Middle frontal gyrus (tissue), 1 donor: ENCODE measurements at regions not wholly inside any gene's neighbourhood (a gene's known extent, or its start where the extent isn't known, plus 50 kb on each side); places are given as distances from the start of the nearest gene placed in this dataset.

Source experiments
- DNase-seq: peaks from one replicate; pipeline ENCODE4 v3.0.0-alpha.2; 2015; ENCODE audit warnings: low spot score; ENCODE audit errors: extremely low spot score

DNA sequence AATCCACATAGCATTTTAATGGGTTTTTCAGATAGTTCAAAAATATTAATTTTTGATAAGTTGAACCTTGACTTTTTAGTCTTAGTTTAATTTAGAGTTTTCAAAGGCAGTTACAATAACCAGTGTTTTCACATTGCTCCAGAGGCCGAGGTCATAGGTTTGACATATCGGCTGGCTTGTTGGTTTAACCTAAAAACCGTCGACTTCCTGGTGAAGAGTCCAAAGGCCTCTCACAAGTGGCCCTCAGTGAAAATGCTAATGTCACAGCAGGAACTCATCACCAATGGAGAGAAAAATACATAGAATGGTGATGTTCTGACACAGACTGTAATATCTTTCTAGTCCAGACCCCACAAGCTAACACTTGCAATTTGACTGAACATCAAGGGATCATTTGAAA is 642.3 kb downstream of the PLOD2 start:
- DNase-seq = no peak

DNA sequence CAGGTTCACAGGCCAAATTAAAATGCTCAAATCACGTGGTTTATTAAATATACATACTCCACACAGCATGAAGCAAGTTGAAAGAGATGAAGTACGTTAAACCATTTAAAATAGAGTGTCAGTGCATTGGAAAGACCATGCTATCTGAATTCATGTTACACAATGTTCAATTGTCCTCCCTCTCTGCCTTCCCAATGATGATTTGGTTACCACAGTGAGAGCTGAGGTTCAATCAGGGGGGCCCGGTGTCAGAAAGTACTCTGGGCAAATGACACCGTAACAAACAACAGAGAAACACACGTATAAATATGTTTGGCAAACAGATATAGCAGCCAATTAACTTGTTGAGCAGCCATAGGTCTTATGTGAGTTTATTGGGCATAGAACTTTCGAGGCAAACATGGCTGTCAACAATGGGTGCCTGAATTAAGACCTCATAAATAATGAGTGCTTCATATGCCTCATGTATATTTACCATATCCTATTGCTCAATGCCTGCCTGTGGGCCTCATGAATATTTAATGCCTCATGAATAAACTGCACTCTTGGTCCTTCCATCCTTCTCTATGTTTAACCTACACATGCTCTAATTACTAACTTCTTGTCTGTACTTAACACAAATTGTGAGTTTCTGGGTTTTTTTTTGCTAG is 641.5 kb downstream of the PLOD2 start:
- DNase-seq = no peak

DNA sequence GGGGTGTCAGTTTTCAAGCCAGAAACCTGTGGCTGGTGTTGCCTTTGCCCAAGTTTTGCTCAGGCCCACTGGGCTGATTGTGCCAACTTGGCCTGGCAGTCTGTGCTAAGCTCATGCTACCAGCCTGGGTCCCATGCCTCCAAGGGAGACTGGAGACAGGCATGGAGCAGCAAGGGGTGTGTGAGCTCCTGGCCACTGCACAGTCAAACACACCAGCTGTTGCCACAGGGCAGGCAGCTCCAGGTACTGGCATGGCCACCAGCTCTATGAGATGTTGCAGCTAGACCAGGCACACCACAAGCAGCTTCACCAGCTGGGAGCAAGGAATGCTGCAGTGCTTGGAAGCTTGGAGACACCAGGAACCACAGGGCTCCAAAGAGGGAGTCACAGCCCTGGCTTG is 638.8 kb downstream of the PLOD2 start:
- no peak for DNase-seq

DNA sequence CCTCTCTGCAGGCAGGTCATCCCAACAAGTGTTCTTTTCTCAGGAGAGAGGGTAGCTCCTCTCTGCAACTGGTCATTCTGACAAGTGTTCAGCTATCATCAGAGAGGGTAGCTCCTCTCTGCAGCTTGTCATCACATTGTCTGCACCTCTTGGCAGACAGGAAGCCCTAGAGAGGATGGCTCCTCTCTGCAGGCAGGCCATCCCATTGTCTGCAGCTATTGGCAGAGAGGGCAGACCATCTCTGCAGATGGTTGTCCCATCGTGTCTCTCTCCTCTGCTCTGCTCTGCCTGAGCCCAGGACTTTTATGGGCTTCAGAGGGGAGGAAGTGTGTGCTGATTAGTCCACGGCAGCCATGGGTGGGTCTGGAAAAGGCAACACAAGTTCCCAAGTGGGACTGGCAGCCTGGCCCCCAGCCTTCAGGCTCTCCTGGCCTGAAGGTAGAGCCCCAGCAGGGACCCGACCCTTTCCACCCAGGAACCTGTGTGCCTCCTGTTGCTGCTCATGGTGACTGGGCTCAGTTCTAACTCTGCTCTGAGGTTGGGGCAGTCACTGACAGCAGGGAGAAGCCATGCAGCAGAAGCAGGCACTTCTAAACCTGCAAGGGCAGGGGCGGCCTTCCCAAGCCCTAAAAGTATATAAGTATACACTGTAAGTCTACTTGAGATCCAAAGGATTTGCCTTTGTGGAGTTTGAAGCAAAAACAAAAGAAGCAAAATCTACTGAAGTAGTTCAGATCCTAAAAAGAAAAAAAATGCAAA is 637.9 kb downstream of the PLOD2 start:
- no peak for DNase-seq

DNA sequence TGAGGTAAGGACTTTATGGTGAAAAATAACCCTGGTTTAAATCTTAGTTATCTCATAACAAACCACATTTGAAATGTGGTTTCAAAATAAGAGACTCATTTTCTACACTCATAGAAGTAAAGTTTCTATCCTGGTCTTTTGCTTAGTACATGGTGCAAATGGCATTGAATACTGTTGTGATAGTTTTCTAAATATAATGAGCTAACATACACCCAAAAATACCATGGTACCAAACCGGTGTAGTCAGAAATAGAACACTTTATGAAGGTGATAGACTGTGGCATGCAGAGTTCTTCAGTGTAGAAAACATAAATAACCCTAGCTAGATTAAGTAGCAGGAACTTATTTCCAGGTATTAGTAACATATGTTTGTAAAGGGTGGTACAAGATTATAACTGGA is 629.4 kb downstream of the PLOD2 start:
- no peak for DNase-seq

DNA sequence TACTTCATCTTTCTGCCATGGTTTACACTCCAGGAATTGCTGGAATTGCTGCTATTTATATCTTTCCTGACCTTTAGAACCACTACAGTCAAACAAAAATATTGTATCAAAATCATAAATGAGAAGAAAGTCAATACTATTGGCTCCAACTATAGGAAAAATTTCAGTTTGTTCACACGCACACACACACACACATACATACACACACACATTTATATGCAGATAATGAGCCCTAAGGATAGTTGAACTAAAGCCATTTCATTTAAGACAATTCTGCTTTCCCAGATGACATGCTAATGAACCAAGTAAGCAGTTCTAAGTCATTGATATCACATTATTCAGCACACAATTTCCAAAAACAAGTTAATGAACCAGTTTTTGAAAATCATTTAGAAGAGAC is 627.3 kb downstream of the PLOD2 start:
- no peak for DNase-seq

DNA sequence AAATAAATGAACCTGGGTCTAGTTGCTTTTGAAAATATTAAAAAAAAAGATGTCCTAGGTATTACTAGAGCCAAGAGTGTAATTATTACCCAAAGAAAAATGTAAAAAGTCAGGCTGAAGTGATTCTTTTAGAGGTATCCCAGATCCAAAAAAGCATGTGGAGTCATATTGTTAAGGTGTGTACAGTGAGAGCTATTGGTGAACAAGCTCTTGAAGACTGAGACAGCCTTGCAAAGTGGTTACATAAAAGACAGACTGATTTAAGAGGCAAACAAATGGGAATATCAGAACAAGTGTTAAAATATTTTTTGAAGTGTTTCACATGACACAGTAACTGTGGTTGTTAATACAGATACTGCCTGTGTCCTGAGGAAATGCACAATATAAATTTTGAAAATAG is 624.5 kb downstream of the PLOD2 start:
- no peak for DNase-seq

DNA sequence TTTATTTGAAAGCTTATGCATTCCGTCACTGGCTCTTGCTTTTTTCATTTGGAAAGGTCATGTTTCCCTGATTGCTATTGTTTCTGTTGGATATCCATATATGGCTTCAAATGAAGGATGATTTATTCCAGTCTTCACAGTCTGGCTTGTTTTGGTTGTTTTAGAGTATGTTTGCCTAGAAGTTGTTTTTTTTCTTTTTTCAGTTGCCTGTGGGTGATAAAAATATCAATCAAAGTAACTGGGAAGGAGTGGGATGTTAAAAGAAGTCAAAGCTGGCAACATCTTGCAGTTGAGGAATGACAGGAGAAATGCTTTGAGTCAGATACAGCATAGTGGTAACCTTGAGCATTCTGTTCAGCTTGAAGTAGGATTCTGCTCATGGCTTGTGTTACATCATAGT is 610.5 kb downstream of the PLOD2 start:
- no peak for DNase-seq

DNA sequence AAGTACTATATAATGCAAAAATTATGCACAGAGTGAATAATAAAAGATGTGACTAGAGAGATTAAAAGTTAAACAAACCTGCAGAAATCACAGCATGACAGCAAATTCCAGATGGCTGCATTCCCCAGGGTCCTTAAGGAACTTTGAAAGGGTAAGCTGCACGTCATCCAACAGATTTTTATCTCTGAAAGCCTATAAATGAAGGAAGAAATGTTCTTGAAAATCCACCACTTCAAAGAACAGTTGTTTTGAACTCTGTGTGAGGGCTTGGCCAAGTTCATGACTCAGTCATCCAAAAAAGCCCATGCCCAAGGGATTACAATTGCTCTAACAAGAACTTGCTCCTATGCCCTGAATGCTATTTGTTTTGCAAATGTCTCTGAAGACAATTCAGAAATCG is 603.6 kb downstream of the PLOD2 start:
- no peak for DNase-seq

DNA sequence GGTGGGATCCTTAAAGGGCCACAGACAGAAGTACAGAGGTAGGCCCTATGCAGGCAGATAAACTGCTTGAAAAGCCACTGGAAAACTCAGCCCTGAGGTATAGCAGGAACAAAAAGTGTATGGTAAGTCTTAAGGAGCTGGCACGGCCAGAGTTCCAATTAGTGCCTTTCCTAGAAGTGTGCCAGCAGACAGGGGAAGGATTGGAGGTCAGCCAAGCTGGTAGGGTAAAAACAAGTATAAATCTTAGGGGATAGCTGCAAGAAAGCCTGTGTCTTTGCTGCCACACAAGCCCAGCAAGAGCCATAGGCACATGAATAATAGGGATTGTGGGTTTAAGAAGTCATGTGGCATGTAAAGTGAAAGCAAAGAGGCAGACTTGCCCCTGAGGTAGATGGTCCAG is 582.5 kb downstream of the PLOD2 start:
- DNase-seq = no peak

DNA sequence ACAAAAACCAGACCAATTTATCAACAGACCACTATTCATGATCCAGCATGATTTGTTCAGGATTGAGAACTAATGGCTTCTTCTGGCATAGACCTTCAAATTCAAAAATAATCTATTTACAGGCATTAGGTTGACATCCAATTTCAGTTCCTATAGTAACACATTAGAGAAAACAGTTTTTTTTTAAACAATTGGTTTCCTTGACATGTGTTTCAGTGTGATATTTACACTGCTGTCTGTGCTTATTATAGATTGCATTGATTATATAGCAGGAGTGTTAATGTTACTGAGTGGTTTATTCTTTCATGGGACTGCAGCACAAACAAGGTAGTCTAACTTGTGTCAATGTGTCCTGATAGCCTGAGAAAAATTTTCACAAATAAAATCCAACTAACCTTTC is 579.3 kb downstream of the PLOD2 start:
- DNase-seq = no peak

DNA sequence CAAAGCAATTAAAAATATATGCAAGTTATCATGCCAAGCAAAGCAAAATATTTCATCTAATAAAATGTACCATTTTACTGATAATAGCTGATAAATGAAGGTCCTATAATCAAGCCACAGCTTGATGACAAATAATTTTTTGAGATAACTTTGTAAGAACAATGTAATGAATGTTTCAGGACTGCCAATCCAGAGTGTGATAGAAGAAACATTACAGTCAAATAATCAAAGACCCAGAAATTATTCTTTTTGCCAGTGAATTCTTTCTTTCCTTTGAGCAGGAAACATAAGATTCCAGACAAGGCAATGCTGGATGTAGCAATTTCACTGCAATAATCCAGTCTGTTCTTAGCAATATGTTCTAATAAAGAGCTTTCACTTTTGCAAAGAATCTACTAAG is 556.1 kb downstream of the PLOD2 start:
- DNase-seq = no peak

DNA sequence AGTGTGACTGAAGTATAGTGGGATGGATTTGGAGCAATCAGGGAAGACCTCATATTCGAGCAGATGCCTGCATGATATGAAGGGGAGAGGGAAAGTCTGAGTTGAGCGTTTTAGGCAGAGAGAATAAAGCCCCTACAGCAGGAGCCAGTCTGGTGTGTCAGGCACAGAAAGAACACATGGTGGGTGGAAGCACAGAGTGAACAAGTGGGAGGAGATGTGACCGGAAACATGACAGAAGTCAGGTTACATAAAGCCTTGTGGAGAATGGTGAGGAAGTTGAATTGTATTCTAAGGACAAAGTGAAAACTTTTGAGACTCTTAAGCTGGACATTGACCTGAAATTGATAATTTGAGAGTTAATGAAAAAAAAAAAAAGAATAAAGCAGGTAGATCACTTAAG is 541.0 kb downstream of the PLOD2 start:
- DNase-seq = peak; percentile 66

DNA sequence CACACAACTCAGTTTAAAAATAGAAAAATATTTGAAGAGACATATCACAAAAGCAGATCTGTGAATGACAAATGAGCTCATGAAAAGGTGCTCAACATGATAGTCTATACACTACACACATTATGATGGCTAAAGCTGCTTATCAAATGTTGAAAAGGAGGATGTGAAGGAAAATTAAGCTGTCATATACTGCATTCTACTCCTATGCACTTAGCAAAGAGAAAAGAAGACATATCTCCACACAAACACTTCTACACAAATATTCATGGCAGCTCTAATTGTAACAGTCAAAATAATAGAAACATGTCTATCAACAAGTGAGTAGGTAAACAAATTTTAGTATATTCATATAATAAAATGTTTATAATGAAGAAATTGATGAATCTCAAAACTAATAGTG is 540.5 kb downstream of the PLOD2 start:
- no peak for DNase-seq

DNA sequence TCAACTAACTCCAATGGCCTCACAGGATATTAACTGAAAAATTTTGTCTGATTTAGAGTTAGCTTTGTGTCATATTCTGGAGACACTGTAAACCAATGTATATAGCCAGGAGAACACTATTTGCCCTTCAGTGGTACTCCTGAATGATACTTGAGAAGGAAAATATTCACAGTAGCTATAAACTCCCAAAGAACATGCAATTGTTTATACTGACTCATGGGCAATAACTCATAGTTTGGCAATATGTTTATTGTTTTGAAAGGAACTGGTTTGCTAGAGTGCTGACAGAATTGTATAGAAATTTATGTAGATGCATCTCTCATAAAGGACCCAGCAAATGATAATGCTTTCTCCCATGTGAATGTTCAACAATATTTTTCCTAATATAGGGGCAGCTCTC is 537.6 kb downstream of the PLOD2 start:
- no peak for DNase-seq

DNA sequence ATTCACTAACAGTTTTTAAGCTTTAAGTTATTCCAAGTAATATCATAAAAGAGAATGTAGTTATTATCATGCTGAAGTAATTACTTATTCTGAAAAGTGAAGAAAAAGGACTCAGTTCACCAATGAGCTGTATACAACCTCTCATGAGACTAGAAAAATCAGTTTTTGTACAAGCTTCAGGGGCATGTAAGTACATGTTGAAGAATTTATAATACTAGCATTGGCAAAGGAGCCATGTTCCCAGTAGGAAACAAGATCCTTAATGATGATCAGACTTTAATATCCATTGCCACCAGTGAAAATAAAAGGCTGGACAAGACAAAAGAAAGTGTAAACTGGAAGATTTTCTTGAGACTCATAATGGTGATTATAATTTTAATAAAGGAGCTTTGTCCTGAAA is 532.8 kb downstream of the PLOD2 start:
- DNase-seq = no peak

DNA sequence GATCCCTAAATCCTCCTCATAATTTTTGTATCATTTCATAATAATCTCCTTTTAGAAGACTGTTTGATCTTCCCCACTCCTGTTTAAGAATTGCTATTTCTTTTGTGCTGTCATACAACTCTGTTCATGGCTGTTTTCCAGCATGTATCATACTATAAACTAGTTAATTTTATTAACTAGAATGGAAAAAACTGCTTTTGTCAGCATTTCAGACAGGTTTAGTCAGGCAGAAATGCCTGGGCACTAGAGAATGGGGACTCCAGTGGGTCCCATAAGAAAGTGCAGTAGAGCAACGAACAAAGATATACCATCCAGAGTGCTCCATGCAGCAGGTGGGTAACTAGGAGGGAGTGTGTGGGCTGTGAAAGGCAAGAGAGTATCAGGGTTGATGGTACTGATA is 523.9 kb downstream of the PLOD2 start:
- DNase-seq = no peak

DNA sequence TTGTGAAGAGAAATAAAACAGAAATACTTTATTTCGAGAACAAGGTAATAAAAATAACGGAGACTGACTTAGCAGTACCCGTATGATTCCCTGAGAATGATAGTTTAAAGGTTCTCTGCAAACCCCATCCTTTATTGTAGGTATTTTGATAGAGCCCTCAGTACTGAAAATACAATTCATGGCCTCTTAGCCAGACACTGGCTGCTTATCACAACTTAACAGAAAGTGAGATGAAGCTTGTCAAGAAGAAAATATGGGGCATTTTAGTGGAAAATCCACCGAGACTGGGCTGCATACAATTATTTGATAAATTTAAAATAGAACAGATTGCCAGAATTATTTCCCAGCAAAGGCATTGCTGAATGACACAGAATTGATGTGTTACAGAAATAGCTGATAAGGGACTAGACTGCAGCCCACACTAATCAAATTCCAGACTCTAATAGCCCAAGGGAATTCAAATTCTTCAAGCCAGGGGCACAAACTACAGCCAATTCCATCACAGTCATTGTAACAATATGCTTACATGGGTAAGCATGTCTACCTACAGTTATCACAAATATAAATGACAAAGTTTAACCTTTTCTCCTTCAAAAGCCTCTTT is 521.9 kb downstream of the PLOD2 start:
- no peak for DNase-seq

DNA sequence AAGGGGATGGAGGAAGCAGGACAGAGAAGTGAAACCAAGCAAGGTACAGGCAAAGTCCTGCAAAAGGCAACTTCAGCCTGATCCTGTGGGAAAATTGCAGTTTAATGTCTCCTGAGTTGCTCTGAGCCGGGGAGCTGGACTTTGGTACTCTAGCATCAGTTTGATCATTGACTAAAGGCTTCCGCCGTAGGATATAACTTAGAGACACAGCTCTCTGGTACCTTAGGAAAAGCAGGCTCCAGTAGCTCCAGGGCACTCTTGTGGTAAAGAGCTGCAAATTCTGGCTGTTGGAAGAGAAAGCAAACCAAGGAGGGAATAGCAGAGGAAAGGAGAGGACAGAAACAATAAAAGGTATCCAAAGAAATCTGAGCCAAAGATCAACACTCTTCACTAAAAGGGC is 521.1 kb downstream of the PLOD2 start:
- no peak for DNase-seq

DNA sequence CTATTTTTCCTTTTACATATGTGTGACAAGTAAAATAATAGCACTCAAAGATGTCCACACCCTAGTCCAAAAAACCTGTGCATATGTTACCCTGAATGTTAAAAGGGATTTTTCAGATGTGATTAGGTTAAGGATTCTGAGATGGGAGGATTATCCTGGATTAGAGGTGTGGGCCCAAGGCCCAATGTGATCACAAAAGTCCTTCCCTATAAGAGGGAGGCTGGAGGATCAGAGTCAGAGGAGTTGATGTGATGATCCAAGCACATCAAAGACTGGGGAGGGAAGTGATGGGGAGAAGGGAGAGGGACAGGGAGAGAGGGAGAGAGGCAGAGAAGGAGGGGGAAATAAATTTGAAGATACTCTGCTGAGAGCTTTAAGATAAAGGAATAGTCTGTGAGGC is 512.6 kb downstream of the PLOD2 start:
- no peak for DNase-seq

DNA sequence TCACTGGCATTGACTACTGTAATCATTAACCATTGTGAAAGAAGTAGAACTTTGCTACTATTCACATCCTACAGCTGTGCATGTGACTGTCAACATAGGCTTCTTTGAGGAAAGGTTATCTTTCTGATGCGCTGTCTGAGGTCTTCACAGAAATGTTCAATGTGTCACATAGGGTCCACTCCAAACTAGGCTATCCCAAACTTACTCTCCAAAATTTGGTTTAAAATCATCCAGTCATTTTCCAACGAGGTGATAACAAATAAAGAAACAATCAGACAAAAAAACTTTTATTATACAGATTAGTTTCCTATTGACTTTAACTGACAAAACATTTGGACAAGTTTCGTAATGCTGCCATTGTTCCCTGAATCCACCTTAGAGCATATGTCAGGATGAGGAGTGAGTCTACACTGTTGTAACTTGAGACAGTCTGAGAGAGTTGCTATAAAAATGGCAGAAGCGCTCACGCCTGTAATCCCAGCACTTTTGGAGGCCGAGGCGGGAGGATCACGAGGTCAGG is 511.6 kb downstream of the PLOD2 start:
- DNase-seq = no peak

DNA sequence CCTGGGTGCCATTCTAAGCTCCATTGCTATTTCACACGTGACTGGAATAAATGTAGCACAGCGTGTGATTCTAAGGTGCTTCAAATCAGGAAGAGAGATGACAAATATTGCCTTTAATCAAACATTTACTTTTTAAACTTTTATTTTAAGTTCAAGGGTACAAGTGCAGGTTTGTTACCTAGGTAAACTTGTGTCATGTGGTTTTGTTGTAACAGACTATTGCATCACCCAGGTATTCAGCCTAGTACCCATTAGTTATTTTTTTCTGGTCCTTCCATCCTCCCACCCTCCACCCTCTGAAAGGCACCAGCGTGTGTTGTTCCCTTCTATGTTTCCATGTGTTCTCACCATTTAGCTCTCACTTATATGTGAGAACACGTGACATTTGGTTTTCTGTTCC is 510.8 kb downstream of the PLOD2 start:
- DNase-seq = no peak

DNA sequence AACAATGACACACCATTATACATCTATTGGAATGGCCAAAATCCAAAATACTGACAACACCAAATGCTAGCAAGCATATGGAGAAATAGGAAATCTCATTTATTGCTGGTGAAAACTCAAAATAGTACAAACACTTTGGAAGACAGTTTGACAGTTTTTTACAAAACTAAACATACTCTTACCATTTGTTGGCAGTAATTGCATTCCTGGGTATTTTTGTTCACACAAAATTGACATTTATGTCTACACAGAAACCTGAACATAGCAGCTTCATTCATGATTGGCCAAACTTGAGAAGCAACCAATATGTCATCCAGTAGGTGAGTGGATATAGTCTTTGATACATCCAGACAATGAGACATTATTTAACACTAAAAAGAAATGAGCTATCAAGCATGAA is 489.9 kb downstream of the PLOD2 start:
- no peak for DNase-seq
